Endothelial cell of umbilical vein (primary cell): ENCODE measurements at regions not wholly inside any gene's neighbourhood (a gene's known extent, or its start where the extent isn't known, plus 50 kb on each side); places are given as distances from the start of the nearest gene placed in this dataset.

Experiments used
- BruUV-seq: library from RNA; stranded (reverse); fragments of 400-500 nt; replicated peaks from 2 replicates; lab custom pipeline; 2021; lab: Mats Ljungman, UMichigan
- CTCF ChIA-PET: fragments of 300-600, 350-600 bp; sonication (Branson Sonifier 250); formaldehyde crosslinking; loops from one replicate; lab custom pipeline; 2021; ENCODE audit warnings: antibody characterized with exemption, inconsistent platforms; lab: Charles Lee
- POLR2A ChIA-PET: fragments of 300-600, 350-600 bp; sonication (Branson Sonifier 250); formaldehyde crosslinking; loops from one replicate; lab custom pipeline; 2021; ENCODE audit warnings: antibody characterized with exemption, inconsistent platforms; lab: Charles Lee
- DNase-seq: peaks from one replicate; pipeline ENCODE4 v3.0.0-alpha.2; 2011; ENCODE audit warnings: low read depth, low spot score
- FAIRE-seq: peaks from 2 replicates; lab custom pipeline; 2011; peaks lifted over from hg19 to GRCh38; lab: Jason Lieb, UNC
- H2AFZ ChIP-seq: 2 replicates; pipeline ENCODE4 v1.6.0; 2012; ENCODE audit warnings: low read depth, low read length, control low read depth, inconsistent platforms
- H3K27ac ChIP-seq: 2 replicates; pipeline ENCODE4 v1.5.1; 2011; ENCODE audit warnings: low read depth, mild to moderate bottlenecking, control low read depth, low read length, moderate library complexity; ENCODE audit not compliant: insufficient read depth
- H3K27me3 ChIP-seq, 2 experiments: 2 replicates each; pipeline versions ENCODE4 v1.6.0 to v1.6.1; 2011; ENCODE audit warnings: low read length in 2 of 2, mixed read lengths in 1 of 2; ENCODE audit not compliant: control insufficient read depth in 2 of 2, insufficient read depth in 2 of 2
- H3K36me3 ChIP-seq, 2 experiments: 2 replicates in 1 of 2; 3 replicates in 1 of 2; pipeline ENCODE4 v1.5.1; 2011; ENCODE audit warnings: low read length in 2 of 2, mild to moderate bottlenecking in 1 of 2, moderate library complexity in 1 of 2; ENCODE audit not compliant: control insufficient read depth in 2 of 2, insufficient read depth in 2 of 2; ENCODE audit errors: extremely low read depth in 1 of 2
- H3K4me1 ChIP-seq: 3 replicates; pipeline ENCODE4 v1.5.1; 2011; ENCODE audit warnings: mild to moderate bottlenecking, low read length; ENCODE audit not compliant: control insufficient read depth, insufficient read depth; ENCODE audit errors: extremely low read depth
- H3K4me2 ChIP-seq: 2 replicates; pipeline ENCODE4 v1.6.1; 2011; ENCODE audit warnings: low read length, control low read depth, mixed read lengths; ENCODE audit not compliant: insufficient read depth
- H3K4me3 ChIP-seq, 3 experiments: fragments of 200-600 bp in 1 of 3; sonication (generic), shearing (Covaris generic) in 1 of 3; replicated peaks in 1 of 3; 2 replicates each; pipeline ENCODE4 v1.5.1; 2011 to 2016; ENCODE audit warnings: control low read depth in 3 of 3, low read length in 3 of 3, mild to moderate bottlenecking in 2 of 3, inconsistent platforms in 1 of 3, low read depth in 1 of 3, moderate library complexity in 1 of 3; ENCODE audit not compliant: insufficient read depth in 1 of 3
- H3K79me2 ChIP-seq: 2 replicates; pipeline ENCODE4 v1.6.0; 2012; ENCODE audit warnings: low read length, inconsistent platforms; ENCODE audit not compliant: control insufficient read depth, insufficient read depth
- H3K9ac ChIP-seq: replicated peaks from 2 replicates; pipeline ENCODE3; 2011; ENCODE audit warnings: low read length, control low read depth; ENCODE audit not compliant: insufficient read depth; ENCODE audit errors: extremely low read depth
- H3K9me1 ChIP-seq: replicated peaks from 3 replicates; pipeline ENCODE4 v1.6.0; 2011; ENCODE audit warnings: mild to moderate bottlenecking, low read length; ENCODE audit not compliant: control insufficient read depth, insufficient read depth; ENCODE audit errors: extremely low read depth
- H3K9me3 ChIP-seq: replicated peaks from 2 replicates; pipeline ENCODE4 v1.5.1; 2012; ENCODE audit warnings: low read length, inconsistent platforms; ENCODE audit not compliant: control insufficient read depth, insufficient read depth
- H4K20me1 ChIP-seq: replicated peaks from 2 replicates; pipeline ENCODE3; 2011; ENCODE audit warnings: mild to moderate bottlenecking, low read length; ENCODE audit not compliant: control insufficient read depth, insufficient read depth; ENCODE audit errors: extremely low read depth
- CTCF ChIP-seq, 2 donors: IDR thresholded peaks; 1 replicate in 1 of 2; 2 replicates in 1 of 2; pipeline ENCODE4 v1.5.1; 2011; ENCODE audit warnings: low read length in 2 of 2, mild to moderate bottlenecking in 2 of 2, moderate library complexity in 2 of 2, control low read depth in 1 of 2, inconsistent platforms in 1 of 2, low read depth in 1 of 2; ENCODE audit not compliant: insufficient read depth in 1 of 2; ENCODE audit errors: extremely low read depth in 1 of 2
- EZH2 ChIP-seq: IDR thresholded peaks from 2 replicates; pipeline ENCODE4 v1.6.1; 2012; ENCODE audit warnings: borderline replicate concordance, low read depth, mild to moderate bottlenecking, moderate library complexity, low read length, inconsistent platforms; ENCODE audit not compliant: severe bottlenecking
- FOS ChIP-seq: IDR thresholded peaks from 2 replicates; pipeline ENCODE4 v1.6.1; 2011; ENCODE audit warnings: mild to moderate bottlenecking, low read length, moderate library complexity, borderline replicate concordance; ENCODE audit not compliant: insufficient read depth
- GATA2 ChIP-seq: IDR thresholded peaks from 2 replicates; pipeline ENCODE4 v1.7.0; 2011; ENCODE audit warnings: low read depth, mild to moderate bottlenecking, moderate library complexity, mixed read lengths, low read length; ENCODE audit not compliant: insufficient read length, insufficient read depth
- JUN ChIP-seq: IDR thresholded peaks from 2 replicates; pipeline ENCODE4 v1.6.1; 2011; ENCODE audit warnings: borderline replicate concordance, low read depth; ENCODE audit not compliant: insufficient read length, insufficient read depth
- MAX ChIP-seq: IDR thresholded peaks from 2 replicates; pipeline ENCODE4 v1.6.1; 2011; ENCODE audit not compliant: insufficient read depth, insufficient read length
- MYC ChIP-seq: IDR thresholded peaks from one replicate; pipeline ENCODE4 v1.6.1; 2011; ENCODE audit warnings: mild to moderate bottlenecking, low read depth, low read length
- POLR2A ChIP-seq: IDR thresholded peaks from 2 replicates; pipeline ENCODE4 v1.6.1; 2012; ENCODE audit warnings: low read depth, mild to moderate bottlenecking, control low read depth, low read length
- POLR2AphosphoS5 ChIP-seq: IDR thresholded peaks from 2 replicates; pipeline ENCODE4 v1.6.1; 2012; ENCODE audit warnings: low read depth, mild to moderate bottlenecking, control low read depth, low read length, moderate library complexity; ENCODE audit not compliant: insufficient read depth
- dilution Hi-C: fragments of 300-500 bp; cut with MboI; formaldehyde crosslinking; loops from one replicate; pipeline ENCODE4 v1.15.0; 2019; ENCODE audit warnings: low sequenced_read_pairs; ENCODE audit not compliant: extremely low pct_ligation_motif_present
- intact Hi-C: fragments of 100-400 bp; cut with micrococcal nuclease; formaldehyde crosslinking; loops from one replicate; pipeline ENCODE4 v1.10.0; 2022

GRCh38 chr2:22596306-22596705 lies 788.7 kb upstream of the KLHL29 start:
- Histone ChIP-seq H4K20me1 (no peaks in the 10 kb centered on the region), H3K4me2 (no peak overlapping the region), H3K4me3 (no peak overlapping the region), H3K9me3 (peaks cover 2% of the 10 kb centered on the region), H3K9ac (no peak overlapping the region), H2AFZ (no peak overlapping the region), H3K4me1 (no peaks in the 10 kb centered on the region), H3K36me3 (no peaks in the 10 kb centered on the region), H3K79me2 (no peaks in the 10 kb centered on the region), H3K9me1 (no peaks in the 10 kb centered on the region), H3K27ac (no peak overlapping the region), H3K27me3 (no peaks in the 10 kb centered on the region)
- intact Hi-C loops (no loop called here), dilution Hi-C loops (no loop called here)
- no peak for FAIRE-seq
- POLR2A ChIA-PET = no interaction called here
- TF ChIP-seq EZH2 = no peak
- TF ChIP-seq POLR2AphosphoS5 = no peak
- no peak for TF ChIP-seq FOS
- no peak for TF ChIP-seq GATA2
- no peak for TF ChIP-seq CTCF (IDR thresholded peaks at IDR 0.05; ENCODE audit: extremely low read depth in 1 of 2, insufficient read depth in 1 of 2, low read depth in 1 of 2, low read length in 2 of 2)
- TF ChIP-seq MYC = no peak
- DNase-seq = no peak
- CTCF ChIA-PET = no interaction called here
- no TSS peak for BruUV-seq

GRCh38 chr2:22600156-22600555 lies 784.8 kb upstream of the KLHL29 start:
- dilution Hi-C loops (no loop called here), intact Hi-C loops (no loop called here)
- no TSS peak for BruUV-seq
- H3K4me3 ChIP-seq = no peak overlapping the region
- no peaks in the 10 kb centered on the region for H3K36me3 ChIP-seq
- no peak overlapping the region for H3K9ac ChIP-seq
- no peaks in the 10 kb centered on the region for H4K20me1 ChIP-seq
- H3K27ac ChIP-seq = no peak overlapping the region
- H3K27me3 ChIP-seq = no peaks in the 10 kb centered on the region
- H3K79me2 ChIP-seq = no peaks in the 10 kb centered on the region
- H2AFZ ChIP-seq = no peak overlapping the region
- DNase-seq (no peak), FAIRE-seq (no peak)
- ChIA-PET CTCF (no interaction called here), POLR2A (no interaction called here)
- no peak overlapping the region for H3K4me2 ChIP-seq
- H3K9me1 ChIP-seq = no peaks in the 10 kb centered on the region
- H3K9me3 ChIP-seq = peaks cover 4% of the 10 kb centered on the region
- H3K4me1 ChIP-seq = no peaks in the 10 kb centered on the region
- TF ChIP-seq GATA2 = no peak
- no peak for TF ChIP-seq CTCF (IDR thresholded peaks at IDR 0.05; ENCODE audit: extremely low read depth in 1 of 2, insufficient read depth in 1 of 2, low read depth in 1 of 2, low read length in 2 of 2)
- TF ChIP-seq FOS = no peak
- no peak for TF ChIP-seq JUN
- no peak for TF ChIP-seq MAX
- no peak for TF ChIP-seq POLR2A
